Fibroblast of the aortic adventitia (primary cell): ENCODE measurements at regions not wholly inside any gene's neighbourhood (a gene's known extent, or its start where the extent isn't known, plus 50 kb on each side); places are given as distances from the start of the nearest gene placed in this dataset.
"Not testable (repeated sequence)": the region's sequence is repeated elsewhere in the genome, so short reads cannot be mapped to it uniquely, and the experiment has no call there.

Experiments used
- DNase-seq: peaks from one replicate; pipeline ENCODE4 v3.0.0-alpha.2; 2010; ENCODE audit warnings: low read depth
- H3K4me3 ChIP-seq: 2 replicates; pipeline ENCODE4 v1.5.1; 2011; ENCODE audit warnings: low read depth, mild to moderate bottlenecking, control low read depth, low read length, moderate library complexity
- TF ChIP-seq, protein P1 (sequence below): IDR thresholded peaks from 2 replicates; pipeline ENCODE4 v1.5.1; 2011; ENCODE audit warnings: mild to moderate bottlenecking, low read length, control low read depth, inconsistent platforms; ENCODE audit not compliant: insufficient read depth

GRCh38 chr1:233459968-233460367 is 132.4 kb downstream of the MAP3K21 start:
- TF ChIP-seq, protein P1, sequence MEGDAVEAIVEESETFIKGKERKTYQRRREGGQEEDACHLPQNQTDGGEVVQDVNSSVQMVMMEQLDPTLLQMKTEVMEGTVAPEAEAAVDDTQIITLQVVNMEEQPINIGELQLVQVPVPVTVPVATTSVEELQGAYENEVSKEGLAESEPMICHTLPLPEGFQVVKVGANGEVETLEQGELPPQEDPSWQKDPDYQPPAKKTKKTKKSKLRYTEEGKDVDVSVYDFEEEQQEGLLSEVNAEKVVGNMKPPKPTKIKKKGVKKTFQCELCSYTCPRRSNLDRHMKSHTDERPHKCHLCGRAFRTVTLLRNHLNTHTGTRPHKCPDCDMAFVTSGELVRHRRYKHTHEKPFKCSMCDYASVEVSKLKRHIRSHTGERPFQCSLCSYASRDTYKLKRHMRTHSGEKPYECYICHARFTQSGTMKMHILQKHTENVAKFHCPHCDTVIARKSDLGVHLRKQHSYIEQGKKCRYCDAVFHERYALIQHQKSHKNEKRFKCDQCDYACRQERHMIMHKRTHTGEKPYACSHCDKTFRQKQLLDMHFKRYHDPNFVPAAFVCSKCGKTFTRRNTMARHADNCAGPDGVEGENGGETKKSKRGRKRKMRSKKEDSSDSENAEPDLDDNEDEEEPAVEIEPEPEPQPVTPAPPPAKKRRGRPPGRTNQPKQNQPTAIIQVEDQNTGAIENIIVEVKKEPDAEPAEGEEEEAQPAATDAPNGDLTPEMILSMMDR: no peak
- H3K4me3 ChIP-seq: no peak overlapping the region
- DNase-seq: no peak

GRCh38 chr1:233460692-233461091 is 133.2 kb downstream of the MAP3K21 start:
- no peak for DNase-seq
- TF ChIP-seq, protein P1: no peak
- H3K4me3 ChIP-seq: no peak overlapping the region

GRCh38 chr1:233461847-233462246 is 134.3 kb downstream of the MAP3K21 start:
- TF ChIP-seq, protein P1: no peak
- DNase-seq: no peak
- no peak overlapping the region for H3K4me3 ChIP-seq

GRCh38 chr1:233463333-233463732 is 135.8 kb downstream of the MAP3K21 start:
- TF ChIP-seq, protein P1: no peak
- H3K4me3 ChIP-seq: no peak overlapping the region
- no peak for DNase-seq

- TF ChIP-seq, protein P1: no peak
- no peak overlapping the region for H3K4me3 ChIP-seq
- DNase-seq: no peak
Observed at GRCh38 chr1:233465745-233466343, 138.3 kb downstream of the MAP3K21 start.

GRCh38 chr1:233470741-233471499 is 143.0 kb upstream of the KCNK1 start:
- TF ChIP-seq, protein P1: no peak
- H3K4me3 ChIP-seq: no peak overlapping the region
- DNase-seq: no peak

DNA sequence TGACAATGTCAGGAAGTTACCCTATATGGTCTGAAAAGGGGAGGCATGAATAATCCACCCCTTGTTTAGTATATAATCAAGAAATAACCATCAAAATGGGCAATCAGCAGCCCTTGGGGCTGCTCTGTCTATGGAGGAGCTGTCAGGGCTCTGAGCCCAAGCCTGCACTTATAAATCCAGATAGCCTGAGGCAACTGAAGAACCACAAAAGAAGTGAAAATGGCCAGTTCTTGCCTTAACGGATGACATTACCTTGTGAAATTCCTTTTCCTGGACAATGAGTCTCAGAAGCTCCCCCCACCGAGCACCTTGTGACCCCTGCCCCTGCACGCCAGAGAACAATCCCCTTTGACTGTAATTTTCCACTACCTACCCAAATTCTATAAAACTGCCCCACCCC is 142.1 kb upstream of the KCNK1 start:
- not testable (repeated sequence) for DNase-seq, H3K4me3 ChIP-seq

DNA sequence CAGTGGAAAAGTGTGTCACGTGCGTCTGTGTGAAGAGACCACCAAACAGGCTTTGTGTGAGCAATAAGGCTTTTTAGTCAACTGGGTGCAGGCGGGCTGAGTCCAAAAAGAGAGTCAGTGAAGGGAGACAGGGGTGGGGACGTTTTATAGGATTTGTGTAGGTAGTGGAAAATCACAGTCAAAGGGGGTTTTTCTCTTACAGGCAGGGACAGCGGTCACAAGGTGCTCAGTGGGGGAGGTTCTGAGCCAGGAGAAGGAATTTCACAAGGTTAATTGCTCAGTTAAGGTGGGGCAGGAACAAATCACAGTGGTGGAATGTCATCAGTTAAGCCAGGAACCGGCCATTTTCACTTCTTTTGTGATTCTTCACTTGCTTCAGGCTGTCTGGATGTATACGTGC is 141.1 kb upstream of the KCNK1 start:
- DNase-seq, H3K4me3 ChIP-seq: not testable (repeated sequence)
